GM12878 (cell line): ENCODE measurements at regions not wholly inside any gene's neighbourhood (a gene's known extent, or its start where the extent isn't known, plus 50 kb on each side); places are given as distances from the start of the nearest gene placed in this dataset.

Experiments
- ATAC-seq: fragments of 200-7000 bp; cut with Tn5 transposase; 3 replicates; pipeline ENCODE4 v1.9.1; 2020; ENCODE audit warnings: mild to moderate bottlenecking, moderate library complexity
- BruUV-seq: library from RNA; stranded (reverse); fragments of 400-500 nt; replicated peaks from 2 replicates; lab custom pipeline; 2021; lab: Mats Ljungman, UMichigan
- CTCF ChIA-PET: fragments of 300-600 bp; sonication (Branson Sonifier 250); formaldehyde crosslinking; extraction: SDS; loops from one replicate; lab custom pipeline; 2021; ENCODE audit warnings: inconsistent platforms; lab: Yijun Ruan, JAX
- POLR2A ChIA-PET: fragments of 350-600 bp; formaldehyde crosslinking; extraction: SDS; loops from one replicate; lab custom pipeline; 2021; ENCODE audit warnings: inconsistent platforms; lab: Charles Lee
- RAD21 ChIA-PET: fragments of 300-600 bp; sonication (Branson Sonifier 250); formaldehyde crosslinking; loops from one replicate; lab custom pipeline; 2023; ENCODE audit warnings: antibody characterized with exemption; ENCODE audit not compliant: unreplicated experiment; lab: Charles Lee
- SMC1A ChIA-PET: fragments of 300-600 bp; sonication (Branson Sonifier 250); formaldehyde crosslinking; loops from one replicate; lab custom pipeline; 2023; ENCODE audit not compliant: unreplicated experiment, uncharacterized antibody; lab: Charles Lee
- DNase-seq: peaks from one replicate; pipeline ENCODE4 v3.0.0-alpha.2; 2011; ENCODE audit warnings: low read depth, low spot score
- FAIRE-seq: peaks from 3 replicates; lab custom pipeline; 2011; peaks lifted over from hg19 to GRCh38; lab: Jason Lieb, UNC
- H2AFZ ChIP-seq: 2 replicates; pipeline ENCODE4 v1.6.0; 2011; ENCODE audit warnings: low read depth, low read length, control low read depth; ENCODE audit not compliant: control insufficient read depth
- H3K27ac ChIP-seq: 2 replicates; pipeline ENCODE4 v1.5.1; 2011; ENCODE audit warnings: control low read depth; ENCODE audit not compliant: control insufficient read depth, insufficient read depth
- H3K27me3 ChIP-seq, 2 experiments: replicated peaks in 1 of 2; 2 replicates each; pipeline versions ENCODE4 v1.6.0 to v1.6.1; 2011; ENCODE audit warnings: low read length in 1 of 2; ENCODE audit not compliant: control insufficient read depth in 2 of 2, insufficient read depth in 2 of 2
- H3K36me3 ChIP-seq, 2 experiments: 2 replicates each; pipeline ENCODE4 v1.5.1; 2011; ENCODE audit warnings: low read length in 1 of 2; ENCODE audit not compliant: control insufficient read depth in 2 of 2, insufficient read depth in 2 of 2
- H3K4me1 ChIP-seq: 2 replicates; pipeline ENCODE4 v1.6.1; 2011; ENCODE audit warnings: mild to moderate bottlenecking, low read length, moderate library complexity, mixed read lengths; ENCODE audit not compliant: control insufficient read depth, insufficient read depth
- H3K4me2 ChIP-seq: 2 replicates; pipeline ENCODE4 v1.6.0; 2011; ENCODE audit warnings: control low read depth; ENCODE audit not compliant: control insufficient read depth, insufficient read depth
- H3K4me3 ChIP-seq: fragments of 200-600 bp; sonication (generic); 2 replicates; pipeline ENCODE4 v1.5.1; 2016
- H3K79me2 ChIP-seq: 2 replicates; pipeline ENCODE4 v1.6.0; 2011; ENCODE audit warnings: low read length; ENCODE audit not compliant: control insufficient read depth, insufficient read depth
- H3K9ac ChIP-seq: 2 replicates; pipeline ENCODE4 v1.8.0; 2011; ENCODE audit warnings: low read length, control low read depth, mixed read lengths; ENCODE audit not compliant: control insufficient read depth, insufficient read depth
- H3K9me3 ChIP-seq: replicated peaks from 3 replicates; pipeline ENCODE4 v1.5.1; 2011; ENCODE audit warnings: mild to moderate bottlenecking, low read length; ENCODE audit not compliant: control insufficient read depth, insufficient read depth
- H4K20me1 ChIP-seq: 2 replicates; pipeline ENCODE4 v1.6.0; 2011; ENCODE audit not compliant: control insufficient read depth, insufficient read depth
- BCL11A ChIP-seq: IDR thresholded peaks from 2 replicates; pipeline ENCODE4 v1.6.1; 2011; ENCODE audit warnings: low read depth, low read length
- CEBPZ ChIP-seq: fragments of 150-350 bp; IDR thresholded peaks from 2 replicates; pipeline ENCODE4 v1.6.1; 2016; ENCODE audit warnings: low read depth, low read length
- E2F8 ChIP-seq: fragments of 450-650 bp; IDR thresholded peaks from 2 replicates; pipeline ENCODE4 v1.6.1; 2018; ENCODE audit warnings: mild to moderate bottlenecking, low read depth, moderate library complexity; ENCODE audit not compliant: partially characterized antibody
- EED ChIP-seq: sonication (generic); IDR thresholded peaks from 2 replicates; pipeline ENCODE4 v1.6.1; 2016; ENCODE audit warnings: antibody characterized with exemption, low read depth
- ESRRA ChIP-seq: IDR thresholded peaks from 2 replicates; pipeline ENCODE4 v1.6.1; 2012; ENCODE audit warnings: mild to moderate bottlenecking, low read length, improper control_type of control experiment
- KDM1A ChIP-seq: fragments of 200-600 bp; sonication (generic); IDR thresholded peaks from 2 replicates; pipeline ENCODE4 v1.6.1; 2016; ENCODE audit warnings: borderline replicate concordance
- MEF2B ChIP-seq: fragments of 450-650 bp; IDR thresholded peaks from 2 replicates; pipeline ENCODE4 v1.6.1; 2018; ENCODE audit warnings: mild to moderate bottlenecking, moderate library complexity; ENCODE audit not compliant: partially characterized antibody, poor library complexity, severe bottlenecking
- MYC ChIP-seq: IDR thresholded peaks from 2 replicates; pipeline ENCODE4 v1.6.1; 2011; ENCODE audit warnings: mild to moderate bottlenecking, low read length, moderate library complexity, inconsistent platforms; ENCODE audit not compliant: insufficient read depth, insufficient replicate concordance, insufficient read length, severe bottlenecking
- POLR2AphosphoS5 ChIP-seq: IDR thresholded peaks from 2 replicates; pipeline ENCODE4 v1.6.1; 2011; ENCODE audit warnings: mild to moderate bottlenecking, low read length, inconsistent platforms
- REST ChIP-seq: IDR thresholded peaks from 2 replicates; pipeline ENCODE4 v1.6.1; 2012; ENCODE audit warnings: mild to moderate bottlenecking, low read depth, low read length
- YY1 ChIP-seq: IDR thresholded peaks from 2 replicates; pipeline ENCODE4 v1.6.1; 2011; ENCODE audit warnings: low read depth, mild to moderate bottlenecking, low read length
- ZNF207 ChIP-seq: fragments of 450-650 bp; IDR thresholded peaks from 2 replicates; pipeline ENCODE4 v1.6.1; 2014; ENCODE audit warnings: antibody characterized with exemption, mild to moderate bottlenecking, borderline replicate concordance
- ZNF217 ChIP-seq: fragments of 450-650 bp; IDR thresholded peaks from 2 replicates; pipeline ENCODE4 v1.6.1; 2017; ENCODE audit warnings: antibody characterized with exemption, mild to moderate bottlenecking
- WGBS: methylation state at CpG from one replicate; pipeline ENCODE4 v1.1.6; 2016; ENCODE audit warnings: low lambda C conversion rate; ENCODE audit not compliant: insufficient replicate concordance, insufficient coverage; ENCODE audit errors: missing lambda C conversion rate; 5-methylcytosine and 5-hydroxymethylcytosine counted together
- in situ Hi-C: fragments of 300-500 bp; cut with MboI; formaldehyde crosslinking; loops from 9 replicates; pipeline ENCODE4 v1.14.3; 2018; ENCODE audit warnings: mixed read lengths
- intact Hi-C: fragments of 100-400 bp; cut with micrococcal nuclease; formaldehyde crosslinking; loops from one replicate; pipeline ENCODE4 v1.14.2; 2022; ENCODE audit not compliant: unreplicated experiment

- Histone ChIP-seq H2AFZ (no peak overlapping the region), H3K9me3 (no peaks in the 10 kb centered on the region), H4K20me1 (no peaks in the 10 kb centered on the region), H3K79me2 (no peaks in the 10 kb centered on the region), H3K4me1 (no peaks in the 10 kb centered on the region), H3K36me3 (no peaks in the 10 kb centered on the region), H3K27me3 (no peaks in the 10 kb centered on the region), H3K4me3 (no peak overlapping the region), H3K9ac (no peak overlapping the region), H3K27ac (no peak overlapping the region), H3K4me2 (no peak overlapping the region)
- ChIA-PET POLR2A (no interaction called here), CTCF (interaction anchor here (1.5 kb wide), 1 partner anchor 296 kb away, joined by 4 read pairs; no protein-coding TSS in a partner anchor), SMC1A (interaction anchor here (1.2 kb wide), 1 partner anchor 27 kb away, joined by 3 read pairs; no protein-coding TSS in a partner anchor), RAD21 (no interaction called here)
- no peak for FAIRE-seq
- BruUV-seq: no TSS peak
- intact Hi-C loops (no loop called here), in situ Hi-C loops (no loop called here)
- WGBS: 23% methylated on average over 1 of the region's 1 CpG
- ATAC-seq: no peak
- DNase-seq: no peak
- TF ChIP-seq EED (no peak), YY1 (no peak), E2F8 (no peak), BCL11A (no peak), ZNF207 (no peak), ESRRA (no peak), REST (no peak), POLR2AphosphoS5 (no peak), ZNF217 (no peak), KDM1A (no peak), MYC (no peak), CEBPZ (no peak), MEF2B (no peak)
Measured at GRCh38 chr10:107706096-107706725, 541.7 kb upstream of the SORCS1 start.
